ENCODE measurements at regions not wholly inside any gene's neighbourhood (a gene's known extent, or its start where the extent isn't known, plus 50 kb on each side); places are given as distances from the start of the nearest gene placed in this dataset.
"Not testable (repeated sequence)": the region's sequence is repeated elsewhere in the genome, so short reads cannot be mapped to it uniquely, and the experiment has no call there.

DNA sequence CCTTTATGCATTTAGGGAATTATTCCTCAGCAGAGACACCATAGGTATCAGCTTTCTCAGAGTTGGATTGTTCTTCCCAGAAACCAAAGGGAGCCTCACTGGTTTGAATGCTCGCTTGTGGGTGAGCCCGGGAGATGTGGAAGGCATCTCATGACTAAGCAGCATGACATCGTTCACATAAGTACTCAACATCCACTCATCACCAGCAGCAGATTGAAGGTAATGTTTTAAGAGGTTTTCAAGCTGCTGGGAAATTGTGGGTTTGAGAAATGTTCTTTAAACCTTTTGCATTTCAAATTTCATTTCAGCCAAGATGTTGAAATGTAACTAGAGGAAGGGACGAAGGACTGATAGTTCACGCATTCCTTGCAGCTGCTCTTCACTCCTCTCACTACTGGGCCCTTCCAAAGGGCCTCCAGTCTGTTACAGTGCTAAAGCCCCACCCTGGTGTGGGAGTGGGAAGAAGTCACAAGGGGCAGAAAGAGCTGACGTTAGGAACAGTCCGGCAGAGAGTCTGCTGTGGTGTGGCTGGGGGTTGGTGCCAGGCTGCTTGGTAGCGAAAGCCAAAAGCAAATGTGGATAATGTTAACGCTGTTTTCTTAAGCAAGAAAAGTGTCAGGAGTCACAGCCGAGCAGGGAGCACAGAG, 324.5 kb upstream of the EPHA4 start:
- TF ChIP-seq, protein P1, sequence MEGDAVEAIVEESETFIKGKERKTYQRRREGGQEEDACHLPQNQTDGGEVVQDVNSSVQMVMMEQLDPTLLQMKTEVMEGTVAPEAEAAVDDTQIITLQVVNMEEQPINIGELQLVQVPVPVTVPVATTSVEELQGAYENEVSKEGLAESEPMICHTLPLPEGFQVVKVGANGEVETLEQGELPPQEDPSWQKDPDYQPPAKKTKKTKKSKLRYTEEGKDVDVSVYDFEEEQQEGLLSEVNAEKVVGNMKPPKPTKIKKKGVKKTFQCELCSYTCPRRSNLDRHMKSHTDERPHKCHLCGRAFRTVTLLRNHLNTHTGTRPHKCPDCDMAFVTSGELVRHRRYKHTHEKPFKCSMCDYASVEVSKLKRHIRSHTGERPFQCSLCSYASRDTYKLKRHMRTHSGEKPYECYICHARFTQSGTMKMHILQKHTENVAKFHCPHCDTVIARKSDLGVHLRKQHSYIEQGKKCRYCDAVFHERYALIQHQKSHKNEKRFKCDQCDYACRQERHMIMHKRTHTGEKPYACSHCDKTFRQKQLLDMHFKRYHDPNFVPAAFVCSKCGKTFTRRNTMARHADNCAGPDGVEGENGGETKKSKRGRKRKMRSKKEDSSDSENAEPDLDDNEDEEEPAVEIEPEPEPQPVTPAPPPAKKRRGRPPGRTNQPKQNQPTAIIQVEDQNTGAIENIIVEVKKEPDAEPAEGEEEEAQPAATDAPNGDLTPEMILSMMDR (IDR thresholded peaks at IDR 0.05; ENCODE audit: control insufficient read depth, extremely low read depth, insufficient read depth): no peak
- H3K4me3 ChIP-seq (ENCODE audit: low read depth, low read length): no peak overlapping the region
- DNase-seq (ENCODE audit: low read depth): no peak

DNA sequence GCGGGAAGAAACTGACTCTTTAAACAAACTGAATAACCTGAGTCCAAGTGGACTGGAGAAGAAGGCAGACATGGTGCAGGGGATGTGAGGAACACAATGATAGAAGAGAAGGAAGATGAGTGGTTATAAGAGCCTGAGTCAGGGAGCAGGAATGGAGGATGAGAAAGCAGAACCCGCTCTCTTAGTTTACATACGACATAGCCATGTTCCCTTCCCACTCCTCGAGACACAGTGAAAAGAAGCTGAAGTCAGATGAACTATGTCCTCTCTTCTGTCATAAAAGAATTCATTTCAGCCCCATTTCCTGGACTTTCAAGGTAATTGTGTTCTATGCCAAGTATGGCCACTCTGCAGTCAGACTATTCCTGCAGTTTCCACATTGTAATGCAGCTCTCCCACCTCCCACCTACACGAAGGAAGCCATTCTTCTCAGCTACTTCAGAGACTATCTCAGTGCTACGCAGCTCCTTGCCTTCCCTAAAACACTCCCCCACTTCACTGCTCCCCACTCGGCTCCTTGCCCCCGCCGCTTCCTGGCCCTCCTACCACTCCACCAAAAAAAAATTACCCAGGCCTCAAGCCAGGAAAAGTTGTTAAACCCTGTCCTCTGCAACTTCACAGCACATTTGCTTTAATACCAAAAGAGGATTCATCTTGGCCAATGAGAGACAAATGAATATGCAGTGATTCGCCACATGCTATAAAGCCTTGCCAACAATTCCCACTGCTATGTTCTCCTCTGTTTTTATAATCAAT, 323.4 kb upstream of the EPHA4 start:
- DNase-seq (ENCODE audit: low read depth): no peak
- TF ChIP-seq, protein P1 (IDR thresholded peaks at IDR 0.05; ENCODE audit: control insufficient read depth, extremely low read depth, insufficient read depth): no peak
- H3K4me3 ChIP-seq (ENCODE audit: low read depth, low read length): no peak overlapping the region

DNA sequence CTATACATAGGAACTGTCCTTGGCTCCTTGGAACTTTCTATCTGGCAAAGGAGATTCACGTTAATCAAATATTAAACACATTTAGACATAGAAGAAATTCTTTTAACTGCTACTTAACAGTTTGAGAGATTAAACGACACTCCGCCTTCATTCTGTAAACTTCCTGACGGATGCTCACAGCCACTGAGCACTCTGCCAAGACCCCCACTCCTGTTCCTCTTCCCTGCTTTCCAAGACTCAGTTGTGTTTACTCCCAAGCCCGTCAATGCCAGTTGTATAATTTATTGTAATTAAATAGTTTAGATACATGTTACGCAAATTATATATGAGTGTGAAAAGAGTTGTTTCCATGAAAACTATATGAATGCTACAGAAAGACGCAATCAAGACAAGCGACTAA, 321.4 kb upstream of the EPHA4 start:
- no peak overlapping the region for H3K4me3 ChIP-seq (ENCODE audit: low read depth, low read length)
- no peak for DNase-seq (ENCODE audit: low read depth)
- TF ChIP-seq, protein P1 (IDR thresholded peaks at IDR 0.05; ENCODE audit: control insufficient read depth, extremely low read depth, insufficient read depth): no peak

DNA sequence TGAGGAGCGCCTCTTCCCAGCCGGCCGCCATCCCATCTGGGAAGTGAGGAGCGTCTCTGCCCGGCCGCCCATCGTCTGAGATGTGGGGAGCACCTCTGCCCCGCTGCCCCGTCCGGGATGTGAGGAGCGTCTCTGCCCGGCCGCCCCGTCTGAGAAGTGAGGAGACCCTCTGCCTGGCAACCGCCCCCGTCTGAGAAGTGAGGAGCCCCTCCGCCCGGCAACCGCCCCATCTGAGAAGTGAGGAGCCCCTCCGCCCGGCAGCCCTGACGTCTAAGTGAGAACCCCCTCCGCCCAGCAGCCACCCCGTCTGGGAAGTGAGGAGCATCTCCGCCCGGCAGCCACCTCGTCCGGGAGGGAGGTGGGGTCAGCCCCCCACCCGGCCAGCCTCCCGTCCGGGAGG, 319.9 kb upstream of the EPHA4 start:
- not testable (repeated sequence) for DNase-seq (ENCODE audit: low read depth); H3K4me3 ChIP-seq (ENCODE audit: low read depth, low read length)

DNA sequence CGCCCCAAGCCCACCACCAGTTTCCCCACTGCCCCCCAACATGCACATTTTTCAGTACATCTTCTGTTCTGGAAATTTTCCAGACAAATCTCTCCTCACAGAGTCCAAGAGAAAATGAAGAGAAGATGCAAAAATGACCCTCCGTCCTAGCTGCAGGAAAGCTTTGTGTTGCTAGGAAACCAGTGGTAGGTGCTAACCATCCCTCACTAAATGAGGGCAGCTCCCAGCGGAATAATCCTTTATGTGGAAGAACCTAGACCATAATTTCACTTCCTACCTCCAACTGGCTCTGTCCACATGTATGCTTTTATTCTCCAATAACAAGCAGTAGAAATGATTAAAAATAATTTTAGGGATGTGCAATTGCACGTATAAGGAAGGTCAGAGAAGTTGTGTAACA, 311.9 kb upstream of the EPHA4 start:
- TF ChIP-seq, protein P1 (IDR thresholded peaks at IDR 0.05; ENCODE audit: control insufficient read depth, extremely low read depth, insufficient read depth): no peak
- no peak for DNase-seq (ENCODE audit: low read depth)
- H3K4me3 ChIP-seq (ENCODE audit: low read depth, low read length): no peak overlapping the region

DNA sequence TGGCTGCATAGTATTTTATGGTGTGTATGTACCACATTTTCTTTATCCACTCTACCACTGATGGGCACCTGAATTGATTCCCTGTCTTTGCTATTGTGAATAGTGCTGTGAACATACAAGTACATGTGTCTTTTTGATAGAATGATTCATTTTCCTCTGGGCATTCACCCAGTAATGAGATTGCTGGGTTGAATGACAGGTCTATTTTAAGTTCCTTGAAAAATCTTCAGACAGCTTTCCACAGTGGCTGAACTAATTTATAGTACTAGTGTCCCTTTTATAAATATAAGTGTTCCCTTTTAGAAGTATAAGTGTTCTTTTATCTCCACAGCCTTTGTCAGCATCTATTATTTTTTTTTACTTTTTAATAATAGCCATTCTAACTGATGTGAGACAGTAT, 303.9 kb upstream of the EPHA4 start:
- no peak for DNase-seq (ENCODE audit: low read depth)
- H3K4me3 ChIP-seq (ENCODE audit: low read depth, low read length): no peak overlapping the region
- TF ChIP-seq, protein P1 (IDR thresholded peaks at IDR 0.05; ENCODE audit: control insufficient read depth, extremely low read depth, insufficient read depth): no peak

DNA sequence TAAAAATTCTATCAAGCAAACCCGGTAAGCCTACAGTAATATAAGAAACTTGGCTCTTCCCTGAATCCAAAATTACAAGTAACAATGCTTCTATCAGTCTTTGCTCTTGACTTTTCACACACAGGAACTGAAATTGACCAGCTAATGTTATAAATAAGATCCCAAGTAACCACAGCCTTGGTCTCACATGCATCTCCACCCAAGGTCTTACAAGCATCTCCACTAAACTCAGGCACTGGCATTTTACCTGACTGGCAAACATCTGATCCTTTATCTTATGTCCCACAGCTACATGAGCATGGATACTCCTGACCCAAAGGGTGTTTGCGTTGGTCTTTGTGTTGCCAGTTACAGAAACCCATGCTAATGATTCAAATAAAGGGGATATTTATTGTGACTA, 302.3 kb upstream of the EPHA4 start:
- TF ChIP-seq, protein P1 (IDR thresholded peaks at IDR 0.05; ENCODE audit: control insufficient read depth, extremely low read depth, insufficient read depth): no peak
- no peak for DNase-seq (ENCODE audit: low read depth)
- H3K4me3 ChIP-seq (ENCODE audit: low read depth, low read length): no peak overlapping the region

All from LNCaP clone FGC (cell line).